HG02852 (cell line): ENCODE measurements at regions not wholly inside any gene's neighbourhood (a gene's known extent, or its start where the extent isn't known, plus 50 kb on each side); places are given as distances from the start of the nearest gene placed in this dataset.
"Not testable (repeated sequence)": the region's sequence is repeated elsewhere in the genome, so short reads cannot be mapped to it uniquely, and the experiment has no call there.

ENCODE experiments used
- ATAC-seq: cut with Tn5 transposase; IDR thresholded peaks from one replicate; pipeline ENCODE4 v1.9.1; 2021; ENCODE audit warnings: mild to moderate bottlenecking, moderate library complexity; ENCODE audit not compliant: unreplicated experiment

DNA sequence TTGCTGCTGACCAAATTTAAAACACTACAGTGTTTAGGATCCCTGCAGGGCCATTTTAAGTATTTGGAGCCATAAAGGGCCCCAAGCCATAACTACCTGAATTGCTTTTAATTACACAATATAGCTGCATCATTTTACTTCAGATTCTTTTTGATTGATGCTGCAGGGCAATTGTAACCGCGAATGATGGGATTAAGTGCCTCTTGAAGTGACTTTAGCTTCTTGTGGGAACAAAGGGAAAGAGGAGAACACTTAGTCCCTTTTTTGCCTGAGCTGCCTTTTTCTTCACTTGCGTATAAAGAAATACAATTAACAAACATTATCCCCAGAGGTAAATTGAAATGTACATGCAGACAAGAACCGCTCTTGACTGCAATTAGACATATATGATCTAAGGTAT is 228.5 kb downstream of the ZIC5 start:
- no peak for ATAC-seq

DNA sequence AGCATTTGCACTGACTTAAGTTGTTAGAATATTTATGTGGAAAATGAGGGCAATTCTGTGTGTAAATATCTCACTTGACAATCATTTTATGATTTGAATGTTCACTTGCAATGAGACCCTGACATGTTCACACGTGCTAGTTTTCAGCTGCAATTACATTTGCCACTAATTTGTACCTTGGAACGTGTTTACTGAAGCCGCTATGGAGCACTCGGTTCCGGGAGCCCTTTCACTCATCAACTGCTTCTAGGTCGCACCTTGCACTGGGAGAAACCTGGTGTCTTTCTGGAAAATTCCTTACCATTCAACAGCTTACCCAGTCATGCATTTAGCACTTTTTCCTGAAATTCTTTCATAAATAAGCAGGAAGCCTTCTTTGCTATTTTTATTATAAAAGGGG is 229.6 kb downstream of the ZIC5 start:
- no peak for ATAC-seq

DNA sequence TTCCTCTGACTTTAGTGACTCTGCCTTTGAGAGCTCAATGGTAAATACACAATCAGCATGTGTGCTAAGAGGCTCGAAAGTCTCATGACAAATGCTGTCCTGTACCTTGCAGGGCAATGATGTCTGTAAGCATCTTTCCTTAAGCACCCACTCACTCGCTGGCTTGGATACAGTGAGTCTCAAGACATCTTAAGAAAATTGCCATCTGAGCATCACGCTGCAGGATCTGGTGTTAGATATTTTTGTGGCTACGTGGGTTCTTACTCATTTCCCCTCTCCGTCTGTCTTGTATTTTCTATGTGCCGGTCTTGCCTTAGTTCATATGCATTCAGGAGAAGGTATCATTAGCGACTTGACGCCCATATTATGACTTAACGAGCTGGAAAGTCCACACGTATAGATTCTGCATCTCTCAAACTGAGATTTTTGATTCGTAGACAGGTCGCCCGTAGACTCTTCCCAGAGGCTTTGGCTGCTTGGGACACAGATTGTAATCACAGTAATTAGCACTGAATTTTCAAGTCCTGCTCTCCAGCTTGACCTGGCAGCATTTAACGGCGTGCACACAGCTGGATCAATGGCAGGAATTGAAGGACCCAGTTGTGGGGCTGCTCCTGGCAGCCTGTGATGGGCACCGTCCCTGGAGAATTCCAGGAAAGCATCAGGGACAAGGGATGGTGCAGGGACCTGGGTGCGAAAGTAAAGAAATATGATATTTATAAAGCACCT is 231.2 kb downstream of the ZIC5 start:
- ATAC-seq = no peak

DNA sequence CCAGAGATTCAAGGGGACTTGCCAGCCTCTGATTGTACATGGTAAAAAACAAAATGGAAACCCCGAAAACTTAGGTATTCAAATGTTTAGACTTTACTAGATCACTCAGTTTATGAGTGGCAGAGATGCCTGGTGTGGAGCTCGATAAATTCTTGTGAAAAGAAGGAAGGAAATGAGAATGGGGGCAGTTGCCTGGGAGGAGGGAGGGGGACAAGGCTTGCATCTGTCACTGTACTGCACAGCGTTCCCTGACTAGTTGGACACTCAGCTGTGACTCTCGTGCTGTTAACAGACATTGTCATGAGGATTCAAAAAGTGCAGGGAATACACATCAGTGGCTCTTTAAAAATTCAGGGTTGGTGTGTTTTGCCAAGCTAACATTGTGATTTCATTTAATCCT is 232.9 kb downstream of the ZIC5 start:
- ATAC-seq = no peak

DNA sequence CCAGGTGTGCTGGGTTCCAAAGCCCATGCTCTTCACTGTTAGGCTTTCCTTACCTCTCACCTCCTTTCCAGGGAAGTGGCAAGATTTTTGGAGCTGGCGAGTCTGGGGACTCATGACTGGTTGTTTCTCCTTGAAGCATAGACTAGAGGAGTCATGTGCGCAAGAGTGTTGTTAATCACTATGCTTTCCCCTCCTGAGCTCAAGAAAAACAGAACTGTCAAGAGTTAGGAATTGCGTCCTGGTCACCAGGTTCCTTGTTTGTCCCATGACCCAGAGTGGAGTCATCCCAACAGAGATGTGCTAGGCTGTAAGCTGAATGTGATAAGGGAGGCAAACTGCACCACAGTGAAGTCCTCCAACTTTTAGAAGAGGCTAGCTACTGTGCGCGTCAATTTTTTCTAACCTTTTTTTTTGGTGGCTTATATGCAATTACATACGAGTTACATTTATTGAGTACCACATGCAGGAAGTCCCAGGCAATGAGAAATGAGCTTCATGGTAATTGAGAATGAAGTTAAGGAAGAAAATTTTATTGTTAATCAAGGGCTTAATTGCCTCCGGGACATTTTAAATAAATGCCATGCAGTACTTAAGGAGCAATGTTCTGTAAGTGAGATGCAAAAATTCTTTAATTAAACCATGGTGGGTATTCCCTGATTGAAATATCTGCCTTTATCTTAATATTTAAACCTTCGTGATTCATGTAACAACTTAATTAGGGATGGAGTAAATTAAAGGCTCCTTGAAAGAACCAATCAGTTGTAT is 233.9 kb downstream of the ZIC5 start:
- ATAC-seq = no peak

DNA sequence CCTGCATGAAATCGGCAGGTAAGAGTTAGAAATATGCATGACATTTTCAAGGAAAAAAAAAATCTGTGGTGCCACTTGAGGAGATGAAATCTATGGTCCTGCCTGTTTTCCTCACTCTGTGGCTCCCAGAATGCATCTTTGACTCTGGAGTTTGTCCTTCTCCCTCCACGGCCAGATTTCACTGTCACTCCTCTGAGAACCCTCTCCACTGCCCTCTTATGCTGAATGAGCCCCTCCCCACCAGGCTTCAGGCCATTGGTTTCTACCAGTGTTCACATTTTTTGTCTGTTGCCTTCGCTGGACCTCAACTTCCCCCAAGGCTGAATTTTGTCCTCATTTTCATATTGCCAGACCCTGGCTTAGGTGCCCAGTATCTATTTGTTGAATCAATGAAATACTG is 235.0 kb downstream of the ZIC5 start:
- ATAC-seq = no peak

DNA sequence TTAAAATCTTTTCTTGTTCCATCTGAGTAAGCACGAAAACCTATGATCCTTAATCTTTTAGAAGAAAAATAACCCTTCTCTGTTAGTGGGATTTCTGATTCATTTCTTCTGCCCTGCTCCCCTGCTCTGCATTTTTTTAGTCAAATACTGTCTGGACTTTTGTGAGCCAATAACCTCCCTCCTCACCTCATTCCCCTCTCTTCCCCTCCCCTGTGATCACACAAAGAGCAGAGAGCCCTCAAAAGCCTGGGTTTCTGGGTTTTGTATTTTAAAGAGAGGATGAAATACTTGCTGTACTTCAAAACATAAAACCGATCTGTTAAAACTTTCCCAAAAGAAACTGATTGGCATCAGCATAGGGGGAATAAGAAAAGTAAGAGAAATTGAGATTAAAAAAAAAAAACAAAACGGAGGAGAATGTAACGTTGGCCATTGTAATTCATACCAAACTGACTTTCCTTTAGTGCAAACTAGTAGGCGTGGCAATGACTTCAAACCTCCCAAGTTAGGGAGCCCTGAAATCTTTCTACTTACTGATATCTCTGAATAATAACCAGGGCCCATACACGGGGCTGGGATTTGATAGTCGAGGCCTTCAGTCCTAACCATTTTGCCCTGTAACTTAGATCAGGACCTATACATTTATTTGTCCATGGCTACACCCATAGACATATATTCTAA is 232.9 kb downstream of the TM9SF2 start:
- no peak for ATAC-seq

DNA sequence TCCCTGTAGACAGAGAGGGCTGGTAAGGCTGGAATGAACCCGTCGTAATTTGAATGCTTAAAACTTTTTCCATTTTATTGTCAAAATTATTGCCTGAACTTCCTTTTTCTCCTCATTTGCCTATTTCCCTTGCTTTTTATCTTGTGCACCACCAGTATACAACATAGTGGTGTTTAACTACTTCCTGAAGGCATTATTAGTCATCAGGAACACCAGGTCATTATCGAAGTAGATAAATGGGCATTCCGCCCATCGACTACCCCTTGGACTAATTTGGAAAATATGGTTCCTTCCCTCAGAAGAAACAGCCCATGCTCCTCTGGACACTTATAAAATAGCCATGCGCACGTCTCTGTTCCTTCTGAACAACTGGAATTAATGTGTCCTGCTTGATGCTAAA is 232.1 kb downstream of the TM9SF2 start:
- ATAC-seq = no peak

DNA sequence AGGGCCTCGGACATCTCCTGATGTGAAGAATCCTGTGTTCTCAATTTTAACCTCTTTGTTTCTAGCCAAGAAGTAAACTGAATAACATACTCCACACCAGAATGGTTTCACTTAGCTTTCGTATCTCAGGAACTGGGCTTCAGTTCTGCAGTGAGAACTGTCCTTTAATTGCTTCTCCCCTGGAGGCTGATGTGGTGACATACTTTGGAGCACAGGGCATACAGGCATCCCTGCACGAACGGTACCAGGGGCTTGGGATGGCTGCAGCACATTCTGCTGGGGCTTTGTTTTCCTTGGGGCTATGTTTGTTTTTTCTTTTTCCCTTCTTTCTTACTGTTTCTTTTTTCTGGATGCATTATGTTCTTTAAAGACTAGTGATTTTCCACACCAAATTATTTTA is 230.5 kb downstream of the TM9SF2 start:
- ATAC-seq = no peak

DNA sequence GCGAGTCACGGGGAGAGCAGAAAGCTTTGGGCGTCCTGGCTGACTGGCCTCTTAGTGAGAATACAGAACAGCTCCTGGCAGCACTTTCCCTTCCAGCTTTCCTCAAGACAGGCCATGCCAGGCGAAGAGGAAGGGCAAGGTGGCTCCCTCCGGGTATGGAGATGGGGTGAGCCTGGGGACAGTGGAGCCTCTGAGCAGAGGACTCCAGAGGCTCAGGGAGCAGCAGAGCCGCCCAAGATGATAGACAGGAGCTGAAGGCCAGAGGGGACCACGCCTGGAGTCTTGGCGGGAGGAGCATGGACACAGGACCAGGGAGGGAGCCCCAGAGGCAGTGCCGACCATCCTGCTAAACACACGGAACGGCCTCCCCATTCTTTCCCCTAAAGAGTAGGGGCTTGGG is 229.1 kb downstream of the TM9SF2 start:
- ATAC-seq = no peak

DNA sequence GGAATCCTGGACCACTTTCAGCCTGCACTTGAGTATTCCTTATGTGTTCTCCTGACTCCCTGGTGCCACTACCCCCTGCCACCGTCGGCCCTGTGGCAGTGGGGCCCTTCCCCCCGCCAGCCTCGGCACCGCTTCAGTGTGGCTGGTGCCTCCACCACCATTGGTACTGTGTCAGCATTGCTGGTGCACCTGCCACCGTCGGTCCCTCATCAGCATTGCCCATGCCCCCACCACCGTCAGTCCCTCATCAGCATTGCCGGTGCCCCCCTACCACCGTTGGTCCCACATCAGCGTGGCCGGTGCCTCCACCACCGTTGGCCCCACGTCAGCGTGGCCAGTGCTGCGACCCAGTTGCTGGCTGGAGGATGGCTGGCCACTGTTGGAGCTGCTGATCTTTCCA is 228.5 kb downstream of the TM9SF2 start:
- no peak for ATAC-seq

DNA sequence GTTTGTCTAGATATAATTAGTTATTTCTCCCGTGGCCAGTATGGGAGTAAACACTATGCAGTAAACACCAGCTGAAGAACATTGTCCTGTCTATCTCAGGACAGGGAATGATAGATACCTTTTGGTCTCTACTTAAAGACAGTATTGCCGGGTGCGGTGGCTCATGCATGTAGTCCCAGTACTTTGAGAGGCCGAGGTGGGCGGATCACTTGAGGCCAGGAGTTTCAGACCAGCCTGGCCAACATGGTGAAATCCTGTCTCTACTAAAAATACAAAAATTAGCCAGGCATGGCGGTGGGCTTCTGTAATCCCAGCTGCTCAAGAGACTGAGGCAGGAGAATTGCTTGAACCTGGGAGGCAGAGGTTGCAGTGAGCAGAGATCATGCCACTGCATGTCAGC is 226.4 kb downstream of the TM9SF2 start:
- not testable (repeated sequence) for ATAC-seq

DNA sequence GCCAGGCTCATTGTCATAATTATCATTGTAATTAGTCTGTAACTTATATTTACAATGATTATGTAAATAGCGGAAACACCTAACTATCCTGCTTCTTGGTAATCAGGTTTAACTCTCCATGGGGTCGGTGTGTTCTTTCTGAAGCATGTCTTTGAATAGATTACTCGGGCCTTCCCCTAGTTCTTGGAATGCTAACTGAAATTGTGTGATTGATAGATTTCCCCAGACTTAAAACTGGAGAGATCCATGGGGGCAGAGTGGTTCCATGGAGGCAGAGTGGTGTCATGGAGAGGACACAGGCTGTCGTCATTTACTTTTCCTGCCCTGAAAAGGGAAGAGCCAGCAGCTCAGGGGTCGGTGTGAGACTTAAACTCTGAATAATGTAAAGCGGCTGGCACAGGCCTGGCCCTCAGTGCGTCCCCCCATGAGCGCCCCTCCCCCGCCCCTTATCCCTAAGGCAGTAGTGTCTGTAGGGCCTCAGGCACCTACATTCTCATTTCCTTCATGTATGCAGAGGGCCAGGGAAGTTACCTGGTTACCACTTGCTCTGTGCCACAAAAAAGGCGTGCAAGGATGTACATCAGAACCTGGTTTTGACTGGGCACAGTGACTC is 225.1 kb downstream of the TM9SF2 start:
- ATAC-seq = no peak

DNA sequence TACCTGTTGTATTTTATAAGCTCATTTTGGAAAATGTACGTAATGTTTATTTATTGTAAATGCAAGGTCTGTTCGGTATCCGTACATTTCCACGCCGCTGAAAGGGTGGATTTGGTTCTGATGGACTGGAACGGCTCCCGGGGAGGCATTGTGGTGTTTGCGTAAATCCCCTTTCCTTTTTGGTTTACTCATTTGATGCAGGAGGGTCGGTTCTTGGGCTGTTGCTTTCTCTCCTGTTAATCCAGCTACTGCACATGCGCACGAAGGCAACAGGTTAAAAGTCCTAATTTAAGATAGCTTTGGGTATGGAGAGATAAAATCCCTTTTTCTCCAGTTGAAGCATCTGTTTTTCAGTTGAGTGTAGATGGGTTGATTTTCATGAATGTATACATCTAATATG is 224.4 kb downstream of the TM9SF2 start:
- ATAC-seq = peak; percentile 25

DNA sequence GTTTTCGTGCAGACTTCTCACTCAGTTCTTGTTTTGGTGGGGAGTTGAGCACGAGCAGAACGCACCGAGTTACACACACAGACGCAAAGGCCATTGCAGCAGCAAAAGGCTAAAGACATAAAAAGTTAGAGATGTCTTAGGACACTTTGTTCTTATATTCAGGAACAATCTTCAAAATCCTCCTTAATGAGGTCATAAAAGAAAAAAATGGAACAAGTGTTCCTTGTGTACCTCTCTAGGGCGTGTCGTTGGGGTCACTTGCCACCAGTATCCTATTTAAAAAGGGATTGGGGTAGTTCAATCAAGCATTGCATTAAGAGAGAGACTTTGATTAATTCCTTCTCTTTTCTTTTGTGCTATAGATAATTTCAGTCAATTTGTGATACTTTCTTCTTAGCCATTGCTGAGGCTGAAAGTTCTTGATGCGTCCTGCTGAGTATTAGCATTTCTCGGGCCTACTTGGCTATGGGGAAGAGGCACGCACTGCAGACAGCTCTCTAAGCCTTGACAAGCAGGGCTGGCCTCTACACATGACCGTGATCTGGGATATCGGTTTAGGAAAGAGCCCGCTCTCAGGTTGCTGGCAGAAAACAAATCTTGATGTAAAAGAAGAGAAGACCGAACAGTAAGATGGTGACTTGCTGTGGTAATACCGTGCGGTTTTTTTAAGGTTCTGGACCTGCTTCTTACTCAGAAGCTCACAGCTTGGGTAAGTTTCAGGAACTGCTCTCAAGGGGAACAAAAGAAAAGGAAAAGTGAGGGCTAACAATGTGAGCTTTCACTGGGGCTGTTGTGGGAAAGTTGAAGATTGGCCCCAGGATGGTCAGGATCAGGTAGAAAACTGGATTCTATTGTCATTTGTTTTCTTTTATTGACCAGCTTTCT is 223.6 kb downstream of the TM9SF2 start:
- peak; percentile 80 for ATAC-seq

DNA sequence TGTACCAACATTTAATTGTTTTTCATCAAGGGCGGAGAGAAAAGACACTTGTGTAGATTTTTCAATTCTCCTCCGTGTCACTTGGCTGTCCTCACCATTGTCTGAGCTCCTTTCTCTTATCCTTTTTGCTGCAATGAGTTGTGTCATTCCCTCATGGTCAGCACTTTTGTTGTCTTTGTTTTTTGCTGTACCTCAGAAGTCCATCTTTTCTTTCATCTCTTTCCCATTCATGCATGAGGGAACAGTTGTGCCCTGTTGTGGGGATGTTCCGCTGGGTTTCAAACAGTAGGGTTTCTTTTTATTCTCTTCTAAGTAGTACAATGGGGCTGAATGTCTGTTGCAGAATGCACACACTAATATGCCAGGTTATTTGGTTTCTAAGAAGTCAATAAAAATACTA is 222.6 kb downstream of the TM9SF2 start:
- ATAC-seq = no peak

DNA sequence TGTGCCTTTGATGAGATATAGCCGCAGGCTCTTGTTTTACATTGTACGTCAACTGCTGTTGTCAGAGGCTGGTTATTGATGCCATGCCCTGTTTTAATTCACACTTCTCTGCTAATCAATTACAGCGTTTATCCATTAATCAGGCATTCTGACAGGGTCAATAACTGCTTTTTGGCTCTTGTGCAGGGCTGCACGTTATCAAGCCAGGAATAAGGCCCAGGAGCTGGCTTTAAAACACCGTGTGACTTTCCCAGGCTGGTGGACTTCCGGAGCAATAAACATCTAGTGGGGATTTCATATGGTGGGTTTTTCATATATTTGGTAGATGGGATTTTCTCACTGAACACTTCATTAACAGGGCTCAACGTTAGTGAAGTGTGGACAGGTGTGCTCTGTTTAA is 221.7 kb downstream of the TM9SF2 start:
- ATAC-seq = no peak

DNA sequence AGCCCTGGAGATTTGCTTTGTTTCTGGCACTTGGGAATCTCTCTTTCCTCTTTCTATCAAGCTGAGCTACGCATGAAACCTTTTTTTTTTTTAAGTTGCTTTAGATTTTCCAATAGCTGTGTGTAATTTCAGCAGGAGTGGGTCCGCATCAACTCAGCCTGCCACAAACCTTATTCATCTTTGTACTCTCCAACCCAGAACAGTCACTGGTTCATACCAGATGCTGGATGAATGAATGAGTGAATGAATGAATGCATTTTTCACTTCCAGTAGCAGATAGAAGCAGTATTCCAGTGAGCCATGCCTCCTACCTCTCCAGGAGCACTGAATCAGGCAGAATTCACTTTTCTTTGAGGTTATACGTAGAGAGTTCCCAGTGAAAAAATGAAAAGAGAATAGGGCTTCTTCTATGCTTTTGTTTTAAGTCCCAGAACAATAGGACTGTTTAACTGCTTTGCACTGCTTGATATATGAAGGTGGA is 221.1 kb downstream of the TM9SF2 start:
- no peak for ATAC-seq

DNA sequence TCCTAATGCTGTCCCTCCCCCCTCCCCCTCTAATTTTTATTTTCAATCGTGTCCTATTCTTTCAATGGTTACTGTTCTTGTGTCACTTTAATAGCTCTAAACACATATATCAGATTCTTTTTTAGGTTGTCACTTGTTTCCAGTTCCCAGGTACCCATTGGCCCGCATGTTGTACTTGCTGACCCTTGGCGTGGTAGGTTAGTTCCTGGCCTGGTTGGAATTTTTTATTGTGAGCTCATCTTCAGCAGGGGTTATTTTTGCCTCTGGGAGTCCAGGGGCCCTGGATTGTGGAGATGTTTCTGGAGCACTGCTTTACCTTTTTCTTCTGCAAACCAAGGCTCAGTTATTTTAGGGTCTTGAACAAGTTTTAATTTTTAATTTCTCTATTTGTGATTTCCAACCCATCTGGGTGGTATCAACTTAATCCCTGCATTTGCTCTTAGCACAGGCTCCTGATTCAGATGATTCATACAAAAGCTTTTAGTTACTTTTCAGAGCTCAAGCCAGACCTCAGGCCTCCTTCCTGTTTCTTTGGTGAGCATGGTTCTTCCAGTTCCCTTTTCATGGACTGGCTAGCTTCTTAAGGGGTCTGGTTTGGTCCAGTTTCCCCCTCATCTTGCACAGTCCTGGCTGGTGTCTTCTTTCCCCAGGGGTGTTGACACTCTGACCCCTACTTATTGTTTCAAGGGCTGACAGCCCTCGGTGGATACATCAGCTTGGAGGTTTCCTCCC is 220.5 kb downstream of the TM9SF2 start:
- no peak for ATAC-seq
